GM19328 (cell line): ENCODE measurements at regions not wholly inside any gene's neighbourhood (a gene's known extent, or its start where the extent isn't known, plus 50 kb on each side); places are given as distances from the start of the nearest gene placed in this dataset.
"Not testable (repeated sequence)": the region's sequence is repeated elsewhere in the genome, so short reads cannot be mapped to it uniquely, and the experiment has no call there.

Experiments used
- ATAC-seq: cut with Tn5 transposase; IDR thresholded peaks from one replicate; pipeline ENCODE4 v1.9.1; 2021; ENCODE audit warnings: mild to moderate bottlenecking, moderate library complexity; ENCODE audit not compliant: unreplicated experiment

DNA sequence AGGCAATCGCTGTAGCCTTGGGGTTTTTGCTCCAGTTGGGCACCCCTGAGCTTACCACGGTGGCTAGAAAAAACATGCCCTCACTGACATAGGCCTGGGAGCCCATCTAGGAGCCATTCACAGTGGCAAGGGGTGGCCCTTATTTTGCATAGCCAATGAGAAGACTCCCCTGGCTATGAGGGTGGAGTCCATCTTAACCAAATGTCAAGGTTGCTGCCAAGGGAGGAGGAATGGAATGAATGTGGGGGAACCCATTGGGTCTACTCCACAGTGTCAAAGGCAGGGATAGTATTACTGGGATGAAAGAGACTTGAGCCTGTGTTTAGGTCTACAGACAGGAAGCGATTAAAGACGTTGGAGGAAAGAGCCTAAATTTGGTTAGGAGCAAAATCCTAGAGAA lies 295.7 kb upstream of the PLGLB2 start:
- not testable (repeated sequence) for ATAC-seq

DNA sequence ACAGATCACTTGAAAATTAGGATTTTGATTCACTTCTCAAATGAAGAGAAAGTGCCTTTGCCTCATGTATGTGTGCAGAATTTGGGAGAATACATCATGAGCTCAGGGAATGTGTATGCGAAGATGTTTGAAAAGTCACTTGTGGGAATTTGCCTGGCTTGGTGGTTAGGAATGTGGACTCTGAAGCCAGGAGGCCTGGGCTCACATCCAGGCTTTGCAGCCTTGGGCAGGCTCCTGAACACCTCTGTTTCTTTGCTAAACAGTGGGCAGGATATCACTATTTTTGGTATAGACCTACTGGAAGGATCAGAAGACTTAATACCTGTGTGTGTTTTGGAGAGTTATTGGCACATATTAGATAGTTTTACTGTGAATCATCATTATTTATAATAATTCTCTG lies 295.0 kb upstream of the PLGLB2 start:
- not testable (repeated sequence) for ATAC-seq

DNA sequence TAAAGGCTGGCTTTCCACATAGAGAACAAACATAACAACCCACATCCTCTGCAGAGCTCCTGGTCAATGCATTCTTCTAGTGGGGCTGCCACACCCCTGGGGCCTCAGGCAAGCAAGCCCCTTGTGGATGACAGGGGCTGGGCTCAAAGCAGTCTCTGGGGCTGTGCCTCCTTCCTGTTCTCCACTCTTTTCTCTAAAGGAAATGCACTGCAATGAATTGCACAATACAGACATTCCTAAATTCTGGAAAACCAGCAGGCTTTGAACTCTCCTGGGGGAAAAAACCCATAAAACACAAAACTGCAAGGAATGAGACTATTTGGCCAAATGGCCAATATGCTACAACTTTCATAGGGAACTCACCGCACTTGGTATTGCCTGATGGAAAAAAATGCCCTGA lies 293.9 kb upstream of the PLGLB2 start:
- ATAC-seq, result not testable (repeated sequence)

DNA sequence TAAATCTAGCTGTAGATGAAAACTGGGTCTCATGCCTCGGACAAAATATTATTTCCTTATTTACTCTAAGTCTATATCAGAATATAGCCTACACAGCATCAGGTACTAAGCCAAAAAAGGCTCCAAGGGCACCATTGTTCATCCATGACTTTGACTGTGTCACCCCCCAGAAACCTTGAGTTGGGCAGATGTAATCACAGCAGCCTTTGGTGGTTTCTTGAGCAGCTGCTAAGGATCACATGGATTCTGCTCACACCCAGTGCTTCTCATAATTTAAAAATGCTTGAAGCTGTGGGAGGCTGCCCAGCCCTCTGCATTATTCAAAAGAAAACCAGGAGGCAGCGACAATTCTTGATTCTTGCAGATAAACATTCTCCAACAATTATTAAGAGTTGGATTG lies 293.5 kb upstream of the PLGLB2 start:
- not testable (repeated sequence) for ATAC-seq

DNA sequence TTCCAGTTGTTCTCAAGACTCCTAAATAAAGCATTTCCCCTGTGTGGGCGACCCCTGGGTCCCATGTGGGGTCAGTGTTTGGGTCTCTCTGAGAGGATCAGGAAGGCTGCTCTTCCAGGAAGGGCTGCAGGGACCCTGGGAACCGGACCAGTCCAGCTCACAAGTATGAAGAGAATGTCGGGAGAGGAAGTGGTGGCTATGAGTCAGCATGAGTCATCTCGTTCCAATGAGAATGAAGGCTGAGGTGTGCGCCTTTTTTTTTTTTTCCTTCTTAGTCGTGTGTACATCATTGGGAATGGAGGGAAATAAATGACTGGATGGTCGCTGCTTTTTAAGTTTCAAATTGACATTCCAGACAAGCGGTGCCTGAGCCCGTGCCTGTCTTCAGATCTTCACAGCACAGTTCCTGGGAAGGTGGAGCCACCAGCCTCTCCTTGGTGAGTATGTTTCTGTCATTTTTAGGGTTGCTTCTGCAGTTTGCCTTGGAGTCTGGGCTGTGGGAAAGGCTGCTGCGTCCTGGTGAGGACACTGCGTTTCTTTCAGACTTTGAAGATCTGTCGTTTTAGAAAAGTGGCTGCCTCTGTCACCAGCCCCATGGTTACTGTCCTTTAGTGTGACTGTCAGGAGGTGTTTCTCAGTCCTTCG lies 292.6 kb upstream of the PLGLB2 start:
- peak; percentile 39 for ATAC-seq

DNA sequence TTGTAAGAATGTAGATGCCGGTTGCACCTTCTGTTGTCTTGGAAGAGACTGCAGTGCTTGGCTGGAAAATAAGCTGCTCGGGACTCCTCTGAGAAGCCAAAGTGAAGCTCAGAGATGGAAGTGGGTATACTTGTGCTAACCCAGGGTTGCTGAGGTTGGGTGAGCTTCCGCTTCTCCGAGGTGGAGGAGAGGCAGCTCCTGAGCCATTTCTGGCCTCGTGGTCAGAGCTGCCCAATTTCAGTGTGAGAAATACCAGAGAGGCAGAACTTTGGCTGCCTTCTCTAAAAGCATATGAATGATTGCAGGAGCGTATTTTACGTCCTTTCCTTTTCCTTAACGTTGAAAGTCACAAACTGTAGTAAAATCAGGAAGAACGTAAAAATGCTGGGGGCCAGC lies 292.0 kb upstream of the PLGLB2 start:
- peak; percentile 18 for ATAC-seq

DNA sequence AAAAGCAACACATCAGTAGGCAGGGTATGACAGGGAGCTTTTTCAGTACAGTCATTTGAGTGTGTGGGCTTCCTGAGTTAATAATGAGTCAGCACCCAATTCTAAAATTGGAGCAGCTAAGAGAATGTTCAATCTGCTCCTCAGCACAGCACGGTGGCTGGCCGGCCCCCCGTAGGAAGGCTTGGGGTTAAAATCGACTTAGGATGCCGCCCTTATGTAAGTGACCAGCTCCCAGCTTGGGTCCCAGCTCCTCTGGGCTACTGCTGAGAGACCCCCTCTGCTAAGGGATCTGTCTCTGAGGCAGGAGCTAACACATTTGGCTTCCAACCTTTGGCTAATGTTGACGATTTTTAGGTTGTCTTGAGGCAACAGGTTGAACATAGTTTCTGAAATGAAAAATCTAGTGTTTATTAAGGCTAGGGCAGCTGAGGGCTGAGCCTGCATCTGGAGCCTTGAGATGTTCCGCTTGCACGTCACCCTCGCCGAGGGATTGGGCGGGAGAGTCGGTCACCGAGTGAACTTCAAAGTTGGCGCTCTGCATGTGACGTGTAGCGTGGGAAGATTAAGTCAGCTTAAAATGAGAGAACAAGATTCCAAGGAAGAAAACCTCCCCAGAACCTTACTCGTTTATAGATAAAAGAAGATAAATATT lies 291.3 kb upstream of the PLGLB2 start:
- ATAC-seq, result peak; percentile 56

DNA sequence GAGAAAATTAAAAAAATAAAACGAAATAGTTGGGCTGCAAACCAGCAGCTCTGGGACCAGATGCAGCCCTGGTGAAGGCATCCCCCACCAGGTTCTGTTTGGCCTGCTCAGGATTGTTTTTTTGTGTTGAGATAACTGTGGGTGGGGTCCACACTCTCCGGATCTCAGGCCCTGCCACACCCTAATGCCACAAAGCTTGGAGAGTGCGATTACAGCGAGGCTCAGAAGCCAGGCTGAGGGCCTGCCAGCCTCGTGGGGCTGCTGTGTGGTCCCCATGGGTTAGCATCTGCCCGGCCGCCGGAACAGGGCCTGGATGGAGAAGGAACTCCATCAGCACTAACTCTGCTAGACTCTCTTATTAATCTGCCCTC lies 290.8 kb upstream of the PLGLB2 start:
- not testable (repeated sequence) for ATAC-seq

DNA sequence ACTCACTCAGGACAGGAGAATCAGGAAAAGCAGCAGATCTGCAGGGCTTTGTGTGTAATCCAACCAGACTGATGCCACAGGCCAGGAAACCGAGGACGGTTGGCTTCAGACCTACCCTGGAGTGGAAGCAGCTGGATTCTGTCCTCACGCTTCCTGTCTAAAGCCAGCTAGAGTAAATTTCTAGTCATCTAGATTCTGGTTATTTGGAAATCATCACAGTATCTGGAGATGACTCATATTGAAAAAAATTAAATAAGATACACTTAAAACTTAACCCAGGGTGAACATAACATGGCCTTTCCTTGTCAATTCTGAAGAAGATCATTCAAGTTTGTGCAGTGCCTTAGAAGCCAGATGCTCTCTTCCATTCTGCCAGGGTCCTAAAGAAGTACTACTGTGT lies 288.9 kb upstream of the PLGLB2 start:
- ATAC-seq, result not testable (repeated sequence)

DNA sequence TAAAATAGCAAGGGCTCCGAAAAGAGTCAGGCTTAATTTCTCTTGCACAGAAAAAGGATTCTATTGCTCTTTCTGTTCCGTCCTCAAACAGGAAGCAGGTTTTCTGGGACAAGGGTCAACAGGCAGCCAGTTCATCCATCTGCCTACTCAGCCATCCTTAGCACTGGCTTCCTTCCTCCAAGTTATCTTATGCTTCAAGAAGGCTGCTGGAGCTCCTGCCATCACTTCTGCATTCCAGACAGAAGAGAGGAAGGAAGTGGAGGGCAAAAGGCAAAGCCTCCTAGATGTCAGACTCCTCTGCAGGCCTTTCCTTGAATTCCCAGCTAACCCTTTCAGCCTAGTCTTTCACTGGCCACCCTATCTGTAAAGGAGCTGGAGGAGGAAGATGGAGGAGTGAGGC lies 287.8 kb upstream of the PLGLB2 start:
- ATAC-seq, result not testable (repeated sequence)

DNA sequence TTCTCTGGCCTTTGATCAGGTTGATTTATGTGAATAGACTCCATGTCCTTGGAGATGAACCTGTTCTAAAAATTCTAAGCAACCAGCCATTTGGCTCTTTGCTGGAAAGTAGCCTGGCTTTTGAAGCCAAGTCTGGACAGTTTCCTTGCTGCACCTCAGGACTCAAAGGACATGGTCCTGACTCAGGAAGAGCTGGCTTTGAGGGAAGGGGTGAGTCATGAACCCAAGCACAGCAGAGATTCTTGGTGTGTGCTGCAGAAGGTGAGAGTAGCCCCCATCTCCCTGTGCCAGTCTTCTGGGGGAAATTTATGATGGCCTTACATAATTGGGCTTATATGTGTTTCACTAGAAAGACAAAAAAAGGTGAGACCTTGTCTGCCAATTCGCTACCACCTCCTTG lies 287.2 kb upstream of the PLGLB2 start:
- not testable (repeated sequence) for ATAC-seq

DNA sequence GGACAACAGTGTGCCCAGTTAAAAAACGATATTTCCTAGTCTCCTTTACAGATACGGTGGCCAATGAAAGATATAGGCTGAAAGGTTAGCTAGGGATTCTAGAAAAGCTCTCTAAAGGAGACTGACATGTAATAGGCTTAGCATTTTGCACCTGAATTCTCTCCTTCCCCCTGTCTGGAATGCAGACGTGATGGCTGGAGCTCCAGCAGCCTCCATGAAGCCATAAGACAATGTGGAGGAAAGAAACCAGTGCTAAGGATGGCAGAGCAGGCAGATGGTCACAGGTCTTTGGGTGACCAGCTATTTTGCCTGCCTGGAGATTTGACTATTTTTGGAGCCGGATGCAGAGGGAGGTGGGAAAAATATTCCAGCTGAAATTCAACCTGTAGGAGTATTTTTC lies 286.2 kb upstream of the PLGLB2 start:
- ATAC-seq, result not testable (repeated sequence)

DNA sequence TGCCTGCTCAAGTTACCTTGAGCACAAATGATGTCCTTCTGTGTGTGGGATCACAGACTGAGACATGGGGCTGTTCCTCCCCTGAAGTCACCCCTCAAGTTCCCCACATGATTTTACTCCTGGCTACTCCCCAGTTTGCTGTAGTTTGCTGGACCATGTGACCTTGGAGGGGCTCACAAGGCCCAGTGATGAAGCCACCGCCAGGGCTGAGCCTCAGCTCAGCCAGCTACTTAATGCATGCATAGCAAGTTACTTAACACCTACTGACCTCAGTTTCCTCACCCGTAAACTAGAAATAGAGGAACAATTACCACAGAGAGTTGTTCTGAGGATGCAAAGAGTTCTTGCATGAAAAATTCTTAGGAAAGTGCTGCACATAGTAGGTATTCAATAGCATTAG lies 283.7 kb upstream of the PLGLB2 start:
- not testable (repeated sequence) for ATAC-seq

DNA sequence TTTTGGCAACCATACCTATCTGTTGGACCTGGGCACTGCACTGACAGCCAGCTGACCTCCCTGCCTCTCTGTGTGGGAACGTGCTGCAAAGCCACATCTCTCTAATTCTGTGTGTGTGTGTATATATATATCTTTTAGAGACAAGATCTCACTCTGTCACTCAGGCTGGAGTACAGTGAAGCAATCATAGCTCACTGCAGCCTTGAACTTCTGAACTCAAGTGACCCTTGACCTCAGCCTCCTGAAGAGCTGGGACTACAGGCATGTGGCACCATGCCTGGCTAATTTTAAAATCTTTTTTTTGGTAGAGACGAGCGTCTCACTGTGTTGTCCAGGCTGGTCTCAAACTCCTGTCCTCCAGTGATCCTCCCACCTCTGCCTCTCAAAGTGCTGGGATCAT lies 282.2 kb upstream of the PLGLB2 start:
- ATAC-seq, result not testable (repeated sequence)

DNA sequence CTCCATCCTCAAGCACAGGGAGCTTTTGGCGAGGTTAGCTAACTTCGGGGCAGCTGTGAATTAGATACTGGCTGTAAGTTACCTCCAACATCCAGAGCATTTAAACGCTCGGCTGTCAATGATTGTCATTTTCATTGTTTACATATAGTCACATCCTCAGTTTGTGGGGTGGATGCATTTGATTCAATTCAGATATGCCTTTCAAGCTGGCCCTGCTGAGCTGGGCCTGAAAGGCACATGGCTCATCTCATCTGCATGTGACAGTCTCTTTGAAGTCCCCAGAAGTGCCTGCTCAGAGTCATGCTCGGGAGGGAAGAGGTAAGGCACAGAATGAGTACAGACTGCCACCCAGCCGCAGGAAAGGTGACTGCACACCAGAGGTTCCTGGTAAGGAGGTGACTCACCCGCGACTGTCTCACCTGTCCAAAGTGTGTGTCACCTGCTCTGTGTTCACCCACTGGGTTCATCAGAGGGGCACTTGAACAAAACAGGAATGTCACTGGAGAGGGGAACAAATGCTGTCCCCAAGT lies 281.2 kb upstream of the PLGLB2 start:
- peak; percentile 36 for ATAC-seq

DNA sequence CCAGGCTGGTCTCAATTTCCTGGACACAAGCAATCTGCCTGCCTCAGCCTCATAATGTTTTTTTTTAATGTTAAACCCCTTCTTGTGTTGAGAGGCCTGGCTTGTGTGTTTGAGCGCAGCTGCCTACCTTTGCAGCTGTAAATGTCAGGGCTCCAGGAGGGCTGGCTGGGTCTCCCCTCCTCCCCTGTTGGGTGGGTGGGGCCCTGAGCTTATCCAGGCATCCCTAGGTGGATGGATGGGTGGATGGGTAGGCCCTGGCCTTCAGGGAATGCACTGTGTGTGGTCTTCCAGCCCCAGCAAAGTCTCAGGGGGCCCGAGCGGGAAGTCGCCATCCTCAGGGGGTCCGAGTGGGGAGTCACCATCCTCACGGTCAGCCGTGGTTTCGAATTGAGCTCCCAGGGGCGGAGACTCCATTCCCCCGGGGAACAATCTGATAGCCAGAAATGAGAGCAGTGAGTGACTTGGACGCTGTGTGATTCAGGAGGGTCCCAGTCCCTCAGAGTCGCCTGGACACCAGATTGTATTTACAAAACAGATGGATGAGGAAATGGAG lies 279.4 kb upstream of the PLGLB2 start:
- not testable (repeated sequence) for ATAC-seq

DNA sequence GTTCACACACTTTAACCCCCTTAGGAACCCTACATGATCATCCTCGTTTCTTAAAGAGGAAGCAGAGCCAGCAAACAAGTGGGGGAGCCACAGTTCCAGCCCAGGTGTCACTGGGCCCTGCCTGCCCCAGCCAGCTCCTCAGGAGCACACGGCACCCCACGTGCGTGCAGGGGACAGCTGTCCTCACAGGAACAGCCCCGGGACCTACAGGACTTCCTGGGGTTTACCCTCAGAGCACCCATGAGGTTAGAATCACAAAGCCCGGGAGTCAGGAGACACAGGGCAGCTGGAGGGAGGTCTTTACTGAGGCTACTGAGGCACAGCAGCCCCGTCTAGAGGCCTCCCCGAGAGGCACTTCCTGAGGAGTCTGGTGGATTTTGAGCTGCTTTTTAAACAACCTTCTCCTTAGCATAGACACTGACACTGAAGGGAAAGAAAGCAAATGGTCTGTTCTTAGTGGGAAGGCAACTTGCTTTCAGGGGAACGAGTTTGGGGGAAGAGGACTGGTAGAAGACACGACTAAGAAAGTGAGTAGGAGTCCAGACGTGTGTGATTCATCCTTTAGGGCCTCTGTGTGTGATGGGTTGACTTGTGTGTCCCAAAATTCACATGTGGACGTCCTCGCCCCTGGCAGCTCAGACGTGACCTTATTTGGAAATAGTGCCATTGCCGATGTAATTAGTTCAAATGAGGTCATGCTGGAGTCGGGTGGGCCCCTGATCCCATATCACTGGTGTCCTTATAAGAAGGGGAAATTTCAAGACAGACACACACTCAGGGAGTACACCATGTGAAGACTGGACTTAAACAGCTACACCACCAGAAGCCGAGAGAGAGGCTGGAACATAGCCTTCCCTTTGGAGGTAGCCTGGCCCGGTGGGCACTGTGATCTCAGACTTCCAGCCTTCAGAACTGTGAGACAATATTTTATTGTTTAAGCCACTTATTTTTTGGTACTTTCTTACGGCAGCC lies 278.4 kb upstream of the PLGLB2 start:
- peak; percentile 31 for ATAC-seq

DNA sequence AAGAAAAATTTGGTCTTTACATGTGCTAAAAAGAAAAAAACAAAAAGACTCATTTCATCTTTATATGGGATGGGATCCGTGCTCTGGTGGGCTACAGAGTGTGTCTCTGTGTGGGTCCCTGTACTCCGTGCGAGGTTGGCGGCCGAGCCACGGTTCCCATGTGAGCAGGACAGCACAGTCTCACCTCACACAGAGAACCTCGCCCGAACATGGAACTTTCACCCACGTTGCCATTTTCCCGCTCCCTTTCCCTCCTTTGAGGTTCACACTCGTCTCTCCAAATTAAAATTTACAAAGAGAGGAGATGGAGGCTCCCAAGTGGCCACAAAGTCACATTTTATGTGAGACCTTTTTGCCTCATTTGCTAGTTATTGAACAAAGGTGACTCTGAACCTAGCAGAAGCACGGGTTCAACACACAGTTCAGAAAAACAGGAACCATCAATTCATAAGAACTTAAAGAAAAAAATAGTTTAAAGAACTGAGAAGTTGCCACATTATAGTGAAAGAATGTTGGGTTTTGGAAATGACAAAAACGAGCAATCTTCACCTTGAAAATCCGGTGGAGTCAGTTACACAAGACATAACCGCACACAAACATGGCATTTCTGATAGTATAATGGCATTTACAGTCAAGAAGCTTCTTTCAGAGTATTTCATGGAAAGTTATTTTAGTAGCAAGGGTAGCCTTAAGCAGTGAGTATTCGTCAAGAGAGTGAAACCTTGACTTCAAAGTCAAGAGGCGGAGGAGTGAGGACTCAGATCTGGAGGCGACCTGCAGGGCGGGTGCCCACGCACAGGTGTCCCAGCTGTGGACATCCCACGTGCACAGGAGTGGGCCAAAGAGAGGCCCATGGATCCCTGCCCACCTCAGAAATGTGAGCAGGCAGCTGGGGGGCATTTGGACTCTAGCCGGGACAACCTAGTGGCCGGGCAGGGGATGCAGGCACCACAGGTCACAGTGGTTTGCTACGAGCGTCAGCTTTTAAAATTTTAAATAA lies 277.2 kb upstream of the PLGLB2 start:
- ATAC-seq, result peak; percentile 44

DNA sequence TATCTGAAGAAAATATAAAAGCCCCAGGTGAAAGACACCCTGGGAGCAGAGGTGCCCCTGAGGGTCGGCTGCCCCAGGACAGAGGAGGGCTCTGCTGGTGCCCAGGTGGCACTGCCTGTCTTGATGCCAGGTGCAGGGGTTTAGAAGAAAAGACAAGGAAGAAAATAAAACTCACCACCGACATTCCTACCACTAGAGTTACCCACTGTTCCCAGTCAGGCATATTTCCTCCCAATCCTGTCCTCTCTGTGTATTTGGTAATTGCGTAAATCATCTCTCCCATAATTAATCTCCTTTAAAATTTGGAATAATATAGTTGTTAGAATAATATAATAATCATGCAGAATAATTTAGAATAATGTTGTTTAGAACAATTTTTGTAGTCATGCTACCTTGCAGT lies 276.4 kb upstream of the PLGLB2 start:
- ATAC-seq, result not testable (repeated sequence)
